Mesendoderm (in vitro differentiated cells): ENCODE measurements at regions not wholly inside any gene's neighbourhood (a gene's known extent, or its start where the extent isn't known, plus 50 kb on each side); places are given as distances from the start of the nearest gene placed in this dataset.

ENCODE experiments used
- DNase-seq: peaks from one replicate; pipeline ENCODE4 v3.0.0; 2013
- H2AK5ac ChIP-seq: 2 replicates; pipeline ENCODE4 v1.6.1; 2013; ENCODE audit warnings: low read length, inconsistent platforms
- H2BK120ac ChIP-seq: 2 replicates; pipeline ENCODE4 v1.6.1; 2013; ENCODE audit warnings: low read depth, mild to moderate bottlenecking, low read length, moderate library complexity, mixed read lengths
- H2BK15ac ChIP-seq: replicated peaks from 2 replicates; pipeline ENCODE4 v1.6.1; 2013; ENCODE audit warnings: low read depth, mild to moderate bottlenecking, moderate library complexity
- H2BK5ac ChIP-seq: 2 replicates; pipeline ENCODE4 v1.6.1; 2013; ENCODE audit warnings: low read length, inconsistent platforms
- H3K18ac ChIP-seq: 2 replicates; pipeline ENCODE4 v1.6.1; 2013; ENCODE audit warnings: mild to moderate bottlenecking, low read length, mixed read lengths
- H3K23ac ChIP-seq: one replicate; pipeline ENCODE4 v1.6.1; 2013; ENCODE audit warnings: low read length
- H3K27ac ChIP-seq: 2 replicates; pipeline ENCODE4 v1.5.1; 2013; ENCODE audit warnings: low read depth, mild to moderate bottlenecking, inconsistent platforms, low read length, moderate library complexity
- H3K27me3 ChIP-seq: 2 replicates; pipeline ENCODE4 v1.6.1; 2013; ENCODE audit warnings: low read length, control low read depth, mild to moderate bottlenecking, inconsistent platforms; ENCODE audit not compliant: insufficient read depth, poor library complexity
- H3K36me3 ChIP-seq: 2 replicates; pipeline ENCODE4 v1.6.1; 2013; ENCODE audit warnings: low read length, inconsistent platforms; ENCODE audit not compliant: control insufficient read depth, insufficient read depth
- H3K4ac ChIP-seq: one replicate; pipeline ENCODE4 v1.6.1; 2013; ENCODE audit warnings: low read depth, mild to moderate bottlenecking, low read length, moderate library complexity
- H3K4me1 ChIP-seq: 2 replicates; pipeline ENCODE4 v1.6.1; 2013; ENCODE audit warnings: low read depth, low read length, inconsistent platforms; ENCODE audit not compliant: control insufficient read depth
- H3K4me2 ChIP-seq: 2 replicates; pipeline ENCODE4 v1.6.1; 2013; ENCODE audit warnings: low read length
- H3K4me3 ChIP-seq: 2 replicates; pipeline ENCODE4 v1.5.1; 2013; ENCODE audit warnings: mild to moderate bottlenecking, low read length
- H3K56ac ChIP-seq: one replicate; pipeline ENCODE4 v1.6.1; 2013; ENCODE audit warnings: low read length
- H3K79me1 ChIP-seq: 2 replicates; pipeline ENCODE4 v1.6.1; 2013; ENCODE audit warnings: low read length, inconsistent platforms
- H3K79me2 ChIP-seq: 2 replicates; pipeline ENCODE4 v1.6.1; 2013; ENCODE audit warnings: mild to moderate bottlenecking, low read length; ENCODE audit not compliant: control insufficient read depth, insufficient read depth
- H3K9ac ChIP-seq: 2 replicates; pipeline ENCODE4 v1.6.1; 2013; ENCODE audit warnings: low read length, inconsistent platforms
- H4K5ac ChIP-seq: one replicate; pipeline ENCODE4 v1.6.1; 2013; ENCODE audit warnings: low read length
- H4K8ac ChIP-seq: one replicate; pipeline ENCODE4 v1.6.1; 2013; ENCODE audit warnings: low read depth, mild to moderate bottlenecking, control low read depth, low read length, moderate library complexity
- WGBS: extraction: QIAGEN DNeasy Blood & Tissue Kit; methylation state at CpG from one replicate; pipeline ENCODE4 v1.1.7; 2013; ENCODE audit warnings: low lambda C conversion rate, missing lambda C conversion rate; ENCODE audit not compliant: insufficient coverage; ENCODE audit errors: extremely low coverage; 5-methylcytosine and 5-hydroxymethylcytosine counted together

DNA sequence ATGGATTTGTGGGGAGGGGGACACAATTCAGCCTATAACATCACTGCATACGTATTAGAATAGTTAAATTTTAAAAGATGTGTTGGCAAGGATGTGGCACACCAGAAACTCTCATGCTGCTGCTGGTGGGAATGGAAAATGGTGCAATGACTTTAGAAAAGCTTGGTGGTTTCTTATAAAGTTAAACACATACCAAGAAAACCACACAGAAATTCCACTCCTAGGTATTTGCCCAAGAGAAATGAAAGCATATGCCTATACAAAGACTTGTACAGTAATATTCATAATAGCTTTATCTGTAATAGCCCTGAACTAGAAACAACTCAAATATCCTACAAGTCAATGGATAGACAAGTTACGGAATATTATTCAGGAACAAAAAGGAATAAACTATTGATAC, 71.3 kb upstream of the PDHA1 start:
- Histone ChIP-seq H2BK120ac (no peak overlapping the region), H2BK15ac (no peak overlapping the region), H3K23ac (no peak overlapping the region), H3K18ac (no peak overlapping the region), H2AK5ac (no peak overlapping the region), H3K36me3 (no peaks in the 10 kb centered on the region), H2BK5ac (no peak overlapping the region), H3K4me3 (no peak overlapping the region), H3K4me2 (no peak overlapping the region), H3K56ac (no peak overlapping the region), H3K9ac (no peak overlapping the region), H3K27ac (no peak overlapping the region), H3K79me2 (no peaks in the 10 kb centered on the region), H3K27me3 (no peaks in the 10 kb centered on the region), H3K79me1 (no peaks in the 10 kb centered on the region), H4K5ac (no peak overlapping the region), H3K4me1 (no peaks in the 10 kb centered on the region), H4K8ac (no peak overlapping the region), H3K4ac (no peak overlapping the region)
- no peak for DNase-seq
- no CpG with 5 or more reads among the region's 2 CpGs for WGBS

DNA sequence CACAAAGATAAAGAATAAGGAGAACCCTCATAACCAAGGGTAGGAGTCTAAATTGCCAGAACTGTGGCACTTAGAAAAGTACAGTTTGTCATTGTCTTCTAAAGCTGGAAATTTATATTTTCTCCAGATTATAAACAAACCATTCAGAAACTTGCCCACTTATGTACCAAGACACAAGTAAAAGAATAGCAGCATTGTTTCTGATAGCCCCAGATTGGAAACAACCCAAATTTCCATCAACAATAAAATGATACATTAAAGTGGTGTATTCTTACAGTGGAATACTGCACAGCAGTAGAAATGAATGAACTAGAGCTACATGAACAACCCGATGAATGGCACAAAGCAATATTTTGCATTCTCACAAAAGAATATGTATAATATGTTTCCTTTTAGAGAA, 63.1 kb upstream of the PDHA1 start:
- Histone ChIP-seq H3K36me3 (no peaks in the 10 kb centered on the region), H3K27ac (no peak overlapping the region), H3K9ac (no peak overlapping the region), H4K8ac (no peak overlapping the region), H3K79me1 (no peaks in the 10 kb centered on the region), H3K56ac (no peak overlapping the region), H2BK5ac (no peak overlapping the region), H3K23ac (no peak overlapping the region), H3K79me2 (no peaks in the 10 kb centered on the region), H3K4me3 (no peak overlapping the region), H3K18ac (no peak overlapping the region), H3K4ac (no peak overlapping the region), H3K27me3 (no peaks in the 10 kb centered on the region), H4K5ac (no peak overlapping the region), H2BK15ac (no peak overlapping the region), H2AK5ac (no peak overlapping the region), H2BK120ac (no peak overlapping the region), H3K4me1 (no peaks in the 10 kb centered on the region), H3K4me2 (no peak overlapping the region)
- no CpG with 5 or more reads among the region's 1 CpG for WGBS
- DNase-seq = no peak

DNA sequence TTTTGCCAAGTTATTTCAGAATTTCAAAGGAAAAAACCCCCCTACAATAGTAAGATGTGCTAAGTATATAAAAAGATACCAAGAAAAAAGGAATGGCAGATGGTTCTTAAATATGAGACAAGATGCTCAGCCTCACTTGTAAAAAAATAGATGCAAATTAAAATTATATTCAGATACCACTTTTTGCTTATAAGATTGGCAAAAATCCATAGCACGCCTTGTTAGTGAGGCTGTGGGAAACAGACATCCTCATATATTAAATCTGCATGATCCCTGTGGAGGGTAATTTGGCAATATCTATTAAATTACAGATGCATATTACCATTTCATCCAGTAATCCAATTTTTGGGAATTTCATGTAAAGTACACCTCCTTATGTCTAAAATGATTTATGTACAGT, 62.5 kb upstream of the PDHA1 start:
- H4K8ac ChIP-seq = no peak overlapping the region

DNA sequence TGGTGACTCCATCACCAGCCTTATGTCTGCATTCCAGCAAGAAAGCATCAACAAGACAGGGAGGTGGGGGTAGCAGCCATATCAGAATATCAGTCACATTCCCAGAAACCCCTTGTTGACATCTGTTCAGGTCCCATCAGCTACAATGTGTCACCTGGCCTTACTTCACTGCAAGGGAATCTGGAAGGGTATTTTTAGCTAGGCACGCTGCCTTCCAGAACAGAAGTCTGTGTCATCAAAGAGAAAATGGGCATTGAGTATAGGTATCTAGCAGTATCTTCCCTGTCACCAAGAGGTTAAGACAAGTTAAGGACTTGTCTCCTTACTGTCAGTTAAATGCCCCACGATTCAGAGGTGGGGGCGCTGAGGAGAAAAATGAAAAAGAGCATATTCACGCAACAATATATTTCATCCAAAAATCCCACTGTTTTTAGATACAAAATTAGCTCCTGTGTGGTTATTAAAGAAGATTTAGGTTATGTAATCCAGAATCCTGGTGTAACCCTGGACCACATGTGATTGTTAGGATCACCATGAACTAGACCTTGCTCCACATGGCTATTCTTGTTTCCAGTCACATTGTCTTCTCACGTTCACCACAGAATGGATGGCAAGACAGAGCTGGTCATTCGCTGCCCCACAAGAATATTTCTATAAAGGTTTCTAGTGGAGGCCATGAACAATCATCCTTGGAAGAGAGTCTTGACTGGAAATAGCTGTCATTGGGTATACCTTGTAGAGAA, 60.0 kb upstream of the PDHA1 start:
- Histone ChIP-seq H2BK120ac (no peak overlapping the region), H4K8ac (no peak overlapping the region), H2AK5ac (no peak overlapping the region), H4K5ac (no peak overlapping the region), H3K79me2 (no peaks in the 10 kb centered on the region), H3K23ac (no peak overlapping the region), H3K79me1 (no peaks in the 10 kb centered on the region), H3K36me3 (no peaks in the 10 kb centered on the region), H3K4me3 (no peak overlapping the region), H3K9ac (no peak overlapping the region), H3K4me2 (no peak overlapping the region), H2BK15ac (no peak overlapping the region), H3K27ac (no peak overlapping the region), H3K56ac (no peak overlapping the region), H3K18ac (no peak overlapping the region), H3K4ac (no peak overlapping the region), H3K4me1 (no peaks in the 10 kb centered on the region), H2BK5ac (no peak overlapping the region), H3K27me3 (no peaks in the 10 kb centered on the region)
- no CpG with 5 or more reads among the region's 6 CpGs for WGBS
- no peak for DNase-seq

More for the DNA sequence above, 62.5 kb upstream of the PDHA1 start:
- Histone ChIP-seq H2BK15ac (no peak overlapping the region), H4K5ac (no peak overlapping the region), H3K27me3 (no peaks in the 10 kb centered on the region), H3K79me2 (no peaks in the 10 kb centered on the region), H3K23ac (no peak overlapping the region), H3K27ac (no peak overlapping the region), H3K4me1 (no peaks in the 10 kb centered on the region), H3K4ac (no peak overlapping the region), H3K18ac (no peak overlapping the region), H3K4me3 (no peak overlapping the region), H2BK120ac (no peak overlapping the region), H3K4me2 (no peak overlapping the region), H3K9ac (no peak overlapping the region), H3K36me3 (no peaks in the 10 kb centered on the region), H2AK5ac (no peak overlapping the region), H3K56ac (no peak overlapping the region), H2BK5ac (no peak overlapping the region), H3K79me1 (no peaks in the 10 kb centered on the region)
- DNase-seq = no peak
- no CpG with 5 or more reads among the region's 1 CpG for WGBS

DNA sequence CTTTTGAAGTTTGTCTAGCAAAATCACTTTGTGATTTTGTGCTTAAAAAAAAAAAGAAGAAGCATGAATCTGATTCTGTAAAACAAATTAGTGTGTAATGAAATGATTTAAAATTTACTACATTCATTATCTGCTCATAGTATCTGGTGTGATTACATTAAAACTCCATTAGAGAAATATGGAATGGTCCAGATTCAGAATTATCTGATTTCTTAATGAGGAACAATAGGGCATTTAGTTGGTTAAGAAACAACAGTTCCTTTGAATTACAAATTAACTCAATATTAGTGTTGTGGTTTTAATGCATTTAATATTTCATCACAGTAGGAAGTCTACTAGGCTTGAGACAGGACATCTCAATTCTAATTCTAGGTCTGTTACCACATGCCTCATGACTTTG, 57.9 kb upstream of the PDHA1 start:
- no peaks in the 10 kb centered on the region for H3K27me3 ChIP-seq
- no peak overlapping the region for H3K4me2 ChIP-seq
- no peak overlapping the region for H3K9ac ChIP-seq
- no peak overlapping the region for H3K23ac ChIP-seq
- no peak overlapping the region for H4K5ac ChIP-seq
- no peak overlapping the region for H2BK120ac ChIP-seq
- DNase-seq = no peak
- H3K4me3 ChIP-seq = no peak overlapping the region
- H3K27ac ChIP-seq = no peak overlapping the region
- H2BK5ac ChIP-seq = no peak overlapping the region
- H3K56ac ChIP-seq = no peak overlapping the region
- no peak overlapping the region for H2AK5ac ChIP-seq
- H3K79me2 ChIP-seq = no peaks in the 10 kb centered on the region
- no peaks in the 10 kb centered on the region for H3K79me1 ChIP-seq
- no peak overlapping the region for H4K8ac ChIP-seq
- no peaks in the 10 kb centered on the region for H3K36me3 ChIP-seq
- no peaks in the 10 kb centered on the region for H3K4me1 ChIP-seq
- H2BK15ac ChIP-seq = no peak overlapping the region
- H3K4ac ChIP-seq = no peak overlapping the region
- H3K18ac ChIP-seq = no peak overlapping the region

DNA sequence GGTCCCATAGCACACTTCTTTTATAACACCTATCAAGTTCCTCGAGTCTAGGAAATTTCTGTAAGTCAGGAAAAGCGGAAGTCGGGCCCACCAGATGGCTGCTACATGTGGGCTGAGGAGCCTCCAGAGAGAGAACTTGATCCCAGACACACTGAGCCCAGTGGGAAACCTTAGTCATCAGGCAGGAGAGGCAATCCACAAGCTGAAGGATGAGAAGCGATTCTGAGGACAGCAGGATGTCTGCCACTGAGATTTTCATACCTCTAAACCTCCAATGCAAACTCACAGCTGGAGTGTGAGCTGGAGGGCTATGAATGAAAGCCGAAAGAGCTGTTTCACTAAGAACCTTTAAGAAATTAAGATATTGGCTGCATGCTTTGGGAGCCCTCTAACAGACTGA, 52.6 kb upstream of the PDHA1 start:
- Histone ChIP-seq H3K4me1 (no peaks in the 10 kb centered on the region), H4K5ac (peak overlapping the region; percentile 91), H3K27ac (peak overlapping the region; percentile 98), H3K56ac (peak overlapping the region; percentile 83), H3K36me3 (no peaks in the 10 kb centered on the region), H3K23ac (no peak overlapping the region), H3K27me3 (no peaks in the 10 kb centered on the region), H4K8ac (no peak overlapping the region), H2BK120ac (peak overlapping the region; percentile 97), H3K18ac (no peak overlapping the region), H3K9ac (no peak overlapping the region), H3K4me3 (no peak overlapping the region), H3K79me2 (no peaks in the 10 kb centered on the region), H3K4ac (no peak overlapping the region), H2BK5ac (peak overlapping the region; percentile 98), H3K79me1 (no peaks in the 10 kb centered on the region), H2AK5ac (no peak overlapping the region), H3K4me2 (no peak overlapping the region), H2BK15ac (no peak overlapping the region)
- no CpG with 5 or more reads among the region's 5 CpGs for WGBS
- peak; percentile 96 for DNase-seq
